Peyer's patch (tissue), 4 donors: ENCODE measurements at regions not wholly inside any gene's neighbourhood (a gene's known extent, or its start where the extent isn't known, plus 50 kb on each side); places are given as distances from the start of the nearest gene placed in this dataset.

Source experiments
- DNase-seq, 3 donors: peaks; one replicate each; pipeline ENCODE4 v3.0.0-alpha.2; 2017 to 2019
- H3K27ac ChIP-seq, 4 donors: fragments of 200-600 bp; sonication (generic); one replicate each; pipeline ENCODE4 v1.5.1; 2016 to 2019
- H3K27me3 ChIP-seq, 2 donors: fragments of 200-600 bp; sonication (generic); one replicate each; pipeline ENCODE4 v1.5.1; 2019
- H3K36me3 ChIP-seq, 3 donors: fragments of 200-600 bp; sonication (generic); one replicate each; pipeline ENCODE4 v1.5.1; 2016 to 2019
- H3K4me1 ChIP-seq, 4 donors: fragments of 200-600 bp; sonication (generic); one replicate each; pipeline ENCODE4 v1.5.1; 2016 to 2019
- H3K4me3 ChIP-seq, 4 donors: fragments of 200-600 bp; sonication (generic); 1 replicate in 3 of 4; 2 replicates in 1 of 4; pipeline ENCODE4 v1.5.1; 2016 to 2019; ENCODE audit warnings: mild to moderate bottlenecking in 1 of 4
- H3K9me3 ChIP-seq, 4 donors: fragments of 200-600 bp; sonication (generic); one replicate each; pipeline ENCODE4 v1.5.1; 2016 to 2019; ENCODE audit warnings: mild to moderate bottlenecking in 1 of 4
- POLR2A ChIP-seq, 2 donors: fragments of 450-650 bp; IDR thresholded peaks; one replicate each; pipeline ENCODE4 v1.5.1; 2017; ENCODE audit warnings: antibody characterized with exemption in 2 of 2, mild to moderate bottlenecking in 2 of 2, moderate library complexity in 2 of 2
- TF ChIP-seq, protein P1 (sequence below), 6 experiments: fragments of 450-650 bp in 4 of 6; fragments of 200-600 bp in 2 of 6; sonication (generic) in 1 of 6; IDR thresholded peaks; one replicate each; pipeline ENCODE4 v1.5.1; 2017 to 2019; ENCODE audit warnings: antibody characterized with exemption in 6 of 6, mild to moderate bottlenecking in 3 of 6, moderate library complexity in 1 of 6

DNA sequence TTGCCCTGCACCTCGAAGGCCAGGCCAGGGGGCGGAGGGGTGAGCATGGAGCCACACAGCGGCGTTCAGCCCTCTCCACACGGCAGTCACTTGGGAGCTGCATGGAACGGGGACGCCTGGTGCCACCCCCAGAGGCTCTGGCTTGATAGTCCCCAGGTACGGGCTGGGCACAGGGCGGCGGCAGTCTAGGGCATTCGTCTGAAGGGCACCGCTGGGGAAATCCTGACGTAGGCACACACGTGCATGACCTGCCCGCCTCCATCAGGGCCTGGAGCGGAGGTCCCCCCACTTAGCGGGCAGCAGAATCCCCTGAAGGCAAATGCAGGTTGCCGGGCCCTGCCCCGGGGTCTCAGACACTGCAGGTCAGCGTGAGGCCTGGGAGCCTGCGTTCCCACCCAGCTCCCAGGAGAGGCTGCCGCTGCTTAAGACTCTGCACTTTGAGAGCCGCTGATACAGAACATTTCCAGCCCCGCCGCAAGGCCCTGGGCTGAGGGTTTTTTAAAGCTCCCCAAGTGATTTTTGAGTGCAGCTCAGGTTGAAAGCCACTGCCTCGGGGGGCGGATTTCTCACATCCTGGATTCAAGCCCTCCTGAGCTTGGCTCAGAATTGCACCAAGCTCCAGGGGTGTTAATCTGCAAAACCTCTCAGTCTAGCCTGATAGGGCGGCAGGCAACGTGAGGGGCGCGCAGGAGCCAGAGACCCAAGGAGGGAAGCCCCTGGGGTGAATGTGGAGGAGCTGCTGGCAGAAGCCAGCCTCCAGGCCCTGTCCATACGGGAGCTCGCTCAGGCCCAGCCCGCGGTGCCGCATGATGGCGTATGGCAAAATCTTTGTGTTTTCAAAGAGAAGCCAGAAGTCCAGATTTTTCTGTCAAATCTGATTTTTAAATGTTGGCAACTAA is 182.3 kb upstream of the GSE1 start:
- Histone ChIP-seq H3K36me3 (no peaks in the 10 kb centered on the region), H3K27me3 (no peaks in the 10 kb centered on the region), H3K9me3 (no peaks in the 10 kb centered on the region), H3K4me3 (no peak overlapping the region), H3K27ac (no peak overlapping the region), H3K4me1 (peaks cover 0 to under 1% (median 0%) of the 10 kb centered on the region in 4 donors)
- TF ChIP-seq, protein P1, sequence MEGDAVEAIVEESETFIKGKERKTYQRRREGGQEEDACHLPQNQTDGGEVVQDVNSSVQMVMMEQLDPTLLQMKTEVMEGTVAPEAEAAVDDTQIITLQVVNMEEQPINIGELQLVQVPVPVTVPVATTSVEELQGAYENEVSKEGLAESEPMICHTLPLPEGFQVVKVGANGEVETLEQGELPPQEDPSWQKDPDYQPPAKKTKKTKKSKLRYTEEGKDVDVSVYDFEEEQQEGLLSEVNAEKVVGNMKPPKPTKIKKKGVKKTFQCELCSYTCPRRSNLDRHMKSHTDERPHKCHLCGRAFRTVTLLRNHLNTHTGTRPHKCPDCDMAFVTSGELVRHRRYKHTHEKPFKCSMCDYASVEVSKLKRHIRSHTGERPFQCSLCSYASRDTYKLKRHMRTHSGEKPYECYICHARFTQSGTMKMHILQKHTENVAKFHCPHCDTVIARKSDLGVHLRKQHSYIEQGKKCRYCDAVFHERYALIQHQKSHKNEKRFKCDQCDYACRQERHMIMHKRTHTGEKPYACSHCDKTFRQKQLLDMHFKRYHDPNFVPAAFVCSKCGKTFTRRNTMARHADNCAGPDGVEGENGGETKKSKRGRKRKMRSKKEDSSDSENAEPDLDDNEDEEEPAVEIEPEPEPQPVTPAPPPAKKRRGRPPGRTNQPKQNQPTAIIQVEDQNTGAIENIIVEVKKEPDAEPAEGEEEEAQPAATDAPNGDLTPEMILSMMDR (IDR thresholded peaks at IDR 0.05) = no peak
- no peak for TF ChIP-seq POLR2A (IDR thresholded peaks at IDR 0.05)
- DNase-seq = no peak

DNA sequence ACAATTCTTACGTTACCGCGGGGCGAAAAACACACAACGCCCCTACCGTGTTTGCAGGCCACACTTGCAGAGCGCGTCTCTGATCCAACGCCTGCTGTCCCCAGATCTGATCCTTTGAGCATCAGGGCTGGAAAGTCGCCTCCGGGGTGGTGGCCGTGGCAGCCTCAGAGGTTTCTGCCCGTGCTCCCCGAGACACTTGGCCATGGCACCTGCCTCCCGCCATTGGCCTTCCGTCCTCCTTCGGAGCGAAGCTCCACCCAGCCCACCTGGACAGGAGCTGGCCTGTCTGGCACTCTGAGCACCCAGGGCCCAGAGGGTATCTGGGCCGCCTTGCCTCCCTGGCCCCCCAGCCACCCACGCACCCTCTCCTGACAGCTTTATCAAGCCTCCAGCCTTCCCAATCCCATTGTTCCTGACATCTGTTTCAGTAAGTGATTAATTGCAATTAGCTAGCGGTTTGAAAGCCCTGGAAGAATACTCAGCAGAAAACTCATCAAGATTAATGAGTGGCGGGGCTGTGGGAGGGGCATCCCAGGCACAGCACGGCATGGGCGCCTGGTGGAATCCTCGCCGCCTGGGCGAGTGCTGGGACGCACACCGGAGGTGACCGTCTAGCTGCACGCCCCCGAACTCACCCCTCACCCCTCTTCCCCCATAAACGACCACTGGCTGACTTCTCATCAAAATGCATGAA is 181.5 kb upstream of the GSE1 start:
- no peaks in the 10 kb centered on the region for H3K36me3 ChIP-seq
- no peaks in the 10 kb centered on the region for H3K9me3 ChIP-seq
- TF ChIP-seq, protein P1 (IDR thresholded peaks at IDR 0.05) = no peak
- no peak for TF ChIP-seq POLR2A (IDR thresholded peaks at IDR 0.05)
- no peak for DNase-seq
- no peak overlapping the region for H3K27ac ChIP-seq
- H3K27me3 ChIP-seq = no peaks in the 10 kb centered on the region
- H3K4me1 ChIP-seq = peaks cover 0 to 8% (median 1%) of the 10 kb centered on the region in 4 donors
- no peak overlapping the region for H3K4me3 ChIP-seq

DNA sequence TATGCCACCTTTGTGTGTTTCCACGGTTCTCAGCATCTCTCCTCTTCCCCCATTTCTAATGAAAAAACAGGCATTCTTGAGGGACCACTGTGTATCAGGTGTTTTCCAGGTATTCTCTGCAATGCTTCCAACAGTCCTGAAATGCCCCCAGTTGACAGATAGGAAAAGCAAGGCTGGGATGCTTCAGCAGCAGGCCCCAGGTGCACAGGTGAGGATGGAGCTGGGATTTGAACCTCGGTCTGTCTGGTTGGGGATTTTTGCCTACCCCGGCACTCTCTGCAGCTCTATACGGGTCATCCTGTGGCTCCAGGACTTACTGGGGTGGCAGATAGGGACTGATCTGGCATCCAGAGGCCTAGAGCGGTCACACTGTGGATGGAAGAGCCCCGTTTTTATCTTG is 180.5 kb upstream of the GSE1 start:
- Histone ChIP-seq H3K9me3 (no peaks in the 10 kb centered on the region), H3K4me3 (no peak overlapping the region), H3K4me1 (peaks cover 0 to 17% (median 4%) of the 10 kb centered on the region in 4 donors), H3K36me3 (no peaks in the 10 kb centered on the region), H3K27me3 (no peaks in the 10 kb centered on the region), H3K27ac (no peak overlapping the region)
- TF ChIP-seq, protein P1 (IDR thresholded peaks at IDR 0.05) = no peak
- no peak for TF ChIP-seq POLR2A (IDR thresholded peaks at IDR 0.05)
- DNase-seq = no peak

DNA sequence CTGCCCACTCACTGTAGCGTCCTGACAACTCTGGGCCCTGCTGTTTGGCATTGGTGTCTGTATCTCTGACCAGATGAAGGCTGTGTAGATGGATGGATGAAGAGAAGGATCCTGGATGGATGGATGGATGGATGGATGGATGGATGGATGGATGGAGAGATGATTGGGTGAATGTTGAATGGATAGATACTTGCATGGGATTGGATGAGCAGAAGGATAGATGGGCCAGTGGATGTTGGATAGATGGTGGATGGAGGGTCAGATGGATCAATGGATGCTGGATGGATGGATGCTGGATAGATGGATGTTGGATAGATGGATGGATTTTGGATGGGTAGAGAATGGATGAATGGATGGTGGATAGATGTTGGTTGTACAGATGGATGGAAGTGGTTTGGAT is 179.6 kb upstream of the GSE1 start:
- no peaks in the 10 kb centered on the region for H3K36me3 ChIP-seq
- TF ChIP-seq, protein P1 (IDR thresholded peaks at IDR 0.05) = no peak
- TF ChIP-seq POLR2A (IDR thresholded peaks at IDR 0.05) = no peak
- H3K4me1 ChIP-seq = peaks cover 0 to 22% (median 4%) of the 10 kb centered on the region in 4 donors
- H3K4me3 ChIP-seq = no peak overlapping the region
- H3K27ac ChIP-seq = no peak overlapping the region
- H3K27me3 ChIP-seq = no peaks in the 10 kb centered on the region
- no peak for DNase-seq
- no peaks in the 10 kb centered on the region for H3K9me3 ChIP-seq

DNA sequence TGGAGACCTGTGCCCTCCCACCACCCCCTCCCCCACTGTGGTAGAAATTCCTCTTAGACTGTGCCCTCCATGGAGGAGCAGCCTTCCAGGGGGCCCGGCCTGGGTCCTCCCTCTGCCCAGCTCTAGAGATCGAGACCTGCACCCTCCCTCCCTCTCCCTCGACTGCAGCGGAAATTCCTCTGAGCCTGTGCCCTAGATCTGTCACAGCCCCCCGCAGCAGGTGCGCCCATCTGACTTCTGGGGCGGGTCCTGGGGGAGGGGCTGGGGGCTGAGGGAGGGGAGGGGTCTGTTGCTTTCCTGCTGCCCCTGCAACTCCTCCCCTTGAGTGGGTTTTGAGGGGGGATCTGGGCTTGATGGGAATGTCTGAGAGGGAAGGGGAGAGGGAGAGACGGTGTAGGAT is 177.8 kb upstream of the GSE1 start:
- Histone ChIP-seq H3K4me3 (no peak overlapping the region), H3K4me1 (peaks cover 0 to 22% (median 4%) of the 10 kb centered on the region in 4 donors), H3K27me3 (no peaks in the 10 kb centered on the region), H3K9me3 (no peaks in the 10 kb centered on the region), H3K36me3 (no peaks in the 10 kb centered on the region), H3K27ac (peak overlapping the region in 1 of 4 donors; percentile 80)
- TF ChIP-seq, protein P1 (IDR thresholded peaks at IDR 0.05) = no peak
- no peak for TF ChIP-seq POLR2A (IDR thresholded peaks at IDR 0.05)
- no peak for DNase-seq
